ENCODE measurements at regions not wholly inside any gene's neighbourhood (a gene's known extent, or its start where the extent isn't known, plus 50 kb on each side); places are given as distances from the start of the nearest gene placed in this dataset.
A peak's percentile ranks its signal among the peaks of the same experiment; 100 is the strongest.

- no peaks in the 10 kb centered on the region for H3K9me3 ChIP-seq (ENCODE audit: low read length)
- H3K9ac ChIP-seq (ENCODE audit: low read length), result no peak overlapping the region
- no peaks in the 10 kb centered on the region for H3K36me3 ChIP-seq (ENCODE audit: insufficient read depth, low read length)
- H3K27me3 ChIP-seq (ENCODE audit: insufficient read depth, low read depth, low read length), result no peaks in the 10 kb centered on the region
- H3K4me3 ChIP-seq (ENCODE audit: low read length), result no peak overlapping the region
- H3K4me2 ChIP-seq (ENCODE audit: low read length), result no peak overlapping the region
- no peak for TF ChIP-seq RAD21 (conservative IDR thresholded peaks at IDR 0.05)
- no peak for TF ChIP-seq EZH2 (IDR thresholded peaks at IDR 0.05; ENCODE audit: borderline replicate concordance, insufficient read depth, low read length, poor library complexity, severe bottlenecking)
- TF ChIP-seq TAF1 (IDR thresholded peaks at IDR 0.05; ENCODE audit: low read depth), result no peak
- no peak for TF ChIP-seq MXI1 (conservative IDR thresholded peaks at IDR 0.05; ENCODE audit: poor library complexity, severe bottlenecking)
- no peak for TF ChIP-seq EP300 (conservative IDR thresholded peaks at IDR 0.05; ENCODE audit: poor library complexity, severe bottlenecking)
- no peak for TF ChIP-seq SMC3 (conservative IDR thresholded peaks at IDR 0.05; ENCODE audit: poor library complexity)
- no peak for TF ChIP-seq POLR2AphosphoS5 (IDR thresholded peaks at IDR 0.05)
- TF ChIP-seq REST (IDR thresholded peaks at IDR 0.05; ENCODE audit: borderline replicate concordance), result no peak
- TF ChIP-seq CTCF (IDR thresholded peaks at IDR 0.05; ENCODE audit: poor library complexity, severe bottlenecking), result no peak
- no peaks in the 10 kb centered on the region for H3K79me2 ChIP-seq (replicated peaks; ENCODE audit: insufficient read depth, low read length)
- no peak overlapping the region for H2AFZ ChIP-seq (ENCODE audit: low read depth, low read length)
- H3K9me2 ChIP-seq (ENCODE audit: insufficient read depth, low read length), result no peaks in the 10 kb centered on the region
- H3F3A ChIP-seq (ENCODE audit: insufficient read depth, low read length, poor library complexity, severe bottlenecking), result no peaks in the 10 kb centered on the region
- H3K27ac ChIP-seq (ENCODE audit: low read length), result no peak overlapping the region
- H4K20me1 ChIP-seq (ENCODE audit: insufficient read depth), result no peaks in the 10 kb centered on the region
Observed at GRCh38 chr2:58842501-58843155, 601.5 kb upstream of the FANCL start.

- no peaks in the 10 kb centered on the region for H3K27me3 ChIP-seq (ENCODE audit: insufficient read depth, low read depth, low read length)
- H3K27ac ChIP-seq (ENCODE audit: low read length), result no peak overlapping the region
- no peak overlapping the region for H3K4me3 ChIP-seq (ENCODE audit: low read length)
- no peaks in the 10 kb centered on the region for H3K79me2 ChIP-seq (replicated peaks; ENCODE audit: insufficient read depth, low read length)
- H2AFZ ChIP-seq (ENCODE audit: low read depth, low read length), result no peak overlapping the region
- no peaks in the 10 kb centered on the region for H3F3A ChIP-seq (ENCODE audit: insufficient read depth, low read length, poor library complexity, severe bottlenecking)
- no peak for TF ChIP-seq RAD21 (conservative IDR thresholded peaks at IDR 0.05)
- no peak for TF ChIP-seq MXI1 (conservative IDR thresholded peaks at IDR 0.05; ENCODE audit: poor library complexity, severe bottlenecking)
- TF ChIP-seq REST (IDR thresholded peaks at IDR 0.05; ENCODE audit: borderline replicate concordance), result peak; percentile 72
- no peak for TF ChIP-seq TAF1 (IDR thresholded peaks at IDR 0.05; ENCODE audit: low read depth)
- no peak for TF ChIP-seq CTCF (IDR thresholded peaks at IDR 0.05; ENCODE audit: poor library complexity, severe bottlenecking)
- no peak for TF ChIP-seq SMC3 (conservative IDR thresholded peaks at IDR 0.05; ENCODE audit: poor library complexity)
- H3K9me2 ChIP-seq (ENCODE audit: insufficient read depth, low read length), result no peaks in the 10 kb centered on the region
- H3K9me3 ChIP-seq (ENCODE audit: low read length), result no peaks in the 10 kb centered on the region
- no peaks in the 10 kb centered on the region for H4K20me1 ChIP-seq (ENCODE audit: insufficient read depth)
- H3K36me3 ChIP-seq (ENCODE audit: insufficient read depth, low read length), result no peaks in the 10 kb centered on the region
- no peak overlapping the region for H3K9ac ChIP-seq (ENCODE audit: low read length)
- no peak overlapping the region for H3K4me2 ChIP-seq (ENCODE audit: low read length)
Observed at GRCh38 chr2:58834404-58834803, 593.3 kb upstream of the FANCL start.
